ENCODE measurements at regions not wholly inside any gene's neighbourhood (a gene's known extent, or its start where the extent isn't known, plus 50 kb on each side); places are given as distances from the start of the nearest gene placed in this dataset.

DNA sequence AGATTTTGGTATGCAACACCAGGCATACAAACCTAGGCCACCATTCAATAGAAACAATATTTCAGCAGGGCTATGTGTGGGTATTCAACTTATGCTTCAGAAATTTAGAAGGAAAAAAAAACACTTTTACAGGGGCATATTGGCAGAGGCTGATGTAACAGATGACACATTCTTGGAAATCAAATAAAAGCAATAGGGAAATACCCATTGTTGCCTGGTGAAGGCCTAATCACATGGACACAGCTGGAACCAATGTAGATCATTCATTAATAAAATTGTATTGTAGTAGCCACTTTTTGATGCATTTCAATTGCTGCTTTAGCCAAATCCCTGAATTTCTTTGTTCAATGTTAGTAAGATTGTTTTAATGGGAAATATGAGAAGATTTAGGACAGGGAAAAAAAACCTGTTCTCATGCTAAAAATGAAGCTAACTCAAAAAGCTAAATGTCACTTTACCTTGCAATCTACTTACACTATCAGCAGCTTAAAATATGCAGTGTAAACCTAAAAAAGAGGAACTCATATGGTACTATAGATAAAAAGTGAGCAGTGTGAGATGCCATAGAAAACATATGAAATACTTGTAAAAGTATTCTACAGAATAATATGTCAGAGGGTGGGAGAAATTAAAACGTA is 289.4 kb downstream of the ZEB2 start (continued):
- TF ChIP-seq, protein P1, sequence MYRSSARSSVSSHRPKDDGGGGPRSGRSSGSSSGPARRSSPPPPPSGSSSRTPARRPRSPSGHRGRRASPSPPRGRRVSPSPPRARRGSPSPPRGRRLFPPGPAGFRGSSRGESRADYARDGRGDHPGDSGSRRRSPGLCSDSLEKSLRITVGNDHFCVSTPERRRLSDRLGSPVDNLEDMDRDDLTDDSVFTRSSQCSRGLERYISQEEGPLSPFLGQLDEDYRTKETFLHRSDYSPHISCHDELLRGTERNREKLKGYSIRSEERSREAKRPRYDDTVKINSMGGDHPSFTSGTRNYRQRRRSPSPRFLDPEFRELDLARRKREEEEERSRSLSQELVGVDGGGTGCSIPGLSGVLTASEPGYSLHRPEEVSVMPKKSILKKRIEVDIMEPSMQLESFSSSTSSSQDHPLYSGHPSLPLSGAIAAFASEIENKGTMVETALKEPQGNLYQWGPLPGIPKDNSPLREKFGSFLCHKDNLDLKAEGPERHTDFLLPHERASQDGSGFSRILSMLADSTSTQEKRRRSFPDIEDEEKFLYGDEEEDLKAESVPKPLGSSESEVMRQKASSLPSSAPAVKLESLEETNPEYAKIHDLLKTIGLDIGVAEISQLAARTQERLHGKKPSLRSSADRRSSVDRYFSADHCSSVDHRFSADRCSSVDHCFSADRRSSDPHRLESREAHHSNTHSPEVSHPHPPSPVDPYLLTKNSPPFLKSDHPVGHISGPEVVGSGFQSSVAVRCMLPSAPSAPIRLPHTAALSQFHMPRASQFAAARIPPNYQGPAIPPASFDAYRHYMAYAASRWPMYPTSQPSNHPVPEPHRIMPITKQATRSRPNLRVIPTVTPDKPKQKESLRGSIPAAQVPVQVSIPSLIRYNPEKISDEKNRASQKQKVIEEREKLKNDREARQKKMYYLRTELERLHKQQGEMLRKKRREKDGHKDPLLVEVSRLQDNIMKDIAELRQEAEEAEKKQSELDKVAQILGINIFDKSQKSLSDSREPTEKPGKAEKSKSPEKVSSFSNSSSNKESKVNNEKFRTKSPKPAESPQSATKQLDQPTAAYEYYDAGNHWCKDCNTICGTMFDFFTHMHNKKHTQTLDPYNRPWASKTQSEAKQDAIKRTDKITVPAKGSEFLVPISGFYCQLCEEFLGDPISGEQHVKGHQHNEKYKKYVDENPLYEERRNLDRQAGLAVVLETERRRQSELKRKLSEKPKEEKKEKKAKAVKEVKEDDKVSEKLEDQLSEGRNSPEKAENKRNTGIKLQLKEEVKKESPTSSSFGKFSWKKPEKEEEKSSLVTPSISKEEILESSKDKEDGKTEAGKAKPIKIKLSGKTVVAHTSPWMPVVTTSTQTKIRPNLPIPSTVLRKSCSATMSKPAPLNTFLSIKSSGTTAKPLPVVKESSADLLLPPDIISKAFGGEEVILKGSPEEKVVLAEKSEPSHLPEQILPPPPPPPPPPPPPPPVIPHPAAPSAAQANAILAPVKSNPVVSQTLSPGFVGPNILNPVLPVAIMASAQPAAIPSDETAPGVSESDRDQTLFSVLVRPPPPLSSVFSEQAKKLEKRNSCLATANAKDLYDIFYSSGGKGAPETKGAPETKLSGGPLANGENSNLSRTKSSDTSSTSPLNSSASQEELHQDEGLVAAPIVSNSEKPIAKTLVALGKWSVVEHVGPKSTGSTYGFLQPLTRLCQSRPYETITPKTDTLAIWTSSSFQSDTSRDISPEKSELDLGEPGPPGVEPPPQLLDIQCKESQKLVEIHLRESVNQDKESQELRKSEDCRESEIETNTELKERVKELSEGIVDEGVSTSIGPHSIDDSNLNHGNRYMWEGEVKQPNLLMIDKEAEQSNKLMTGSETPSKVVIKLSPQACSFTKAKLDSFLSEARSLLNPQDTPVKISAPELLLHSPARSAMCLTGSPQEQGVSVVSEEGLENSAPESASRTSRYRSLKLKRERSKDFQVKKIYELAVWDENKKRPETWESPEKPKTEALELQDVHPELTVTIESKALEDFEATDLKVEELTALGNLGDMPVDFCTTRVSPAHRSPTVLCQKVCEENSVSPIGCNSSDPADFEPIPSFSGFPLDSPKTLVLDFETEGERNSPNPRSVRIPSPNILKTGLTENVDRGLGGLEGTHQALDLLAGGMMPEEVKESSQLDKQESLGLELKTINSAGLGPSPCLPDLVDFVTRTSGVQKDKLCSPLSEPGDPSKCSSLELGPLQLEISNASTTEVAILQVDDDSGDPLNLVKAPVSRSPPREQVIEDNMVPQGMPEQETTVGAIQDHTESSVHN (IDR thresholded peaks at IDR 0.05; ENCODE audit: borderline replicate concordance in 1 of 2, low read depth in 1 of 2), result 0 out of 4 replicates have a peak, but pooled peaks of 1 of the 2 experiments have one; percentile 50
- TF ChIP-seq, protein P2, sequence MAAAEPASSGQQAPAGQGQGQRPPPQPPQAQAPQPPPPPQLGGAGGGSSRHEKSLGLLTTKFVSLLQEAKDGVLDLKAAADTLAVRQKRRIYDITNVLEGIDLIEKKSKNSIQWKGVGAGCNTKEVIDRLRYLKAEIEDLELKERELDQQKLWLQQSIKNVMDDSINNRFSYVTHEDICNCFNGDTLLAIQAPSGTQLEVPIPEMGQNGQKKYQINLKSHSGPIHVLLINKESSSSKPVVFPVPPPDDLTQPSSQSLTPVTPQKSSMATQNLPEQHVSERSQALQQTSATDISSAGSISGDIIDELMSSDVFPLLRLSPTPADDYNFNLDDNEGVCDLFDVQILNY (CRISPR knock-in tag; IDR thresholded peaks at IDR 0.05), result no peak
- TF ChIP-seq CHD4 (IDR thresholded peaks at IDR 0.05; ENCODE audit: insufficient read depth, insufficient replicate concordance, low read depth, low read length, poor library complexity, severe bottlenecking), result no peak
- TF ChIP-seq, protein P3, sequence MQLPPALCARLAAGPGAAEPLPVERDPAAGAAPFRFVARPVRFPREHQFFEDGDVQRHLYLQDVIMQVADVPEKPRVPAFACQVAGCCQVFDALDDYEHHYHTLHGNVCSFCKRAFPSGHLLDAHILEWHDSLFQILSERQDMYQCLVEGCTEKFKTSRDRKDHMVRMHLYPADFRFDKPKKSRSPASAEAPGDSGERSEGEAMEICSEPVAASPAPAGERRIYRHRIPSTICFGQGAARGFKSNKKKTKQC (CRISPR knock-in tag; IDR thresholded peaks at IDR 0.05), result no peak
- TF ChIP-seq ZNF589 (CRISPR knock-in tag; IDR thresholded peaks at IDR 0.05; ENCODE audit: low read depth), result peak; percentile 81; the same call in 1 of the 2 replicates
- peak; percentile 21; the same call in 1 of the 2 replicates for TF ChIP-seq ZSCAN32 (CRISPR knock-in tag; IDR thresholded peaks at IDR 0.05)
- TF ChIP-seq KAT7 (CRISPR knock-in tag; IDR thresholded peaks at IDR 0.05; ENCODE audit: borderline replicate concordance), result no peak
- peak; percentile 87 for TF ChIP-seq TEAD4 (IDR thresholded peaks at IDR 0.05; ENCODE audit: low read length)
- TF ChIP-seq TEAD4 (CRISPR knock-in tag; IDR thresholded peaks at IDR 0.05; ENCODE audit: borderline replicate concordance), result no peak
- TF ChIP-seq RAD51 (IDR thresholded peaks at IDR 0.05; ENCODE audit: borderline replicate concordance, low read depth), result peak; percentile 28; the same call in 1 of the 2 replicates
- no peak for TF ChIP-seq ZNF644 (tag; IDR thresholded peaks at IDR 0.05; ENCODE audit: low read depth)
- TF ChIP-seq TGIF2 (CRISPR knock-in tag; IDR thresholded peaks at IDR 0.05), result no peak
- no peak for TF ChIP-seq NR3C1 (CRISPR knock-in tag; IDR thresholded peaks at IDR 0.05)
- TF ChIP-seq PHB2 (IDR thresholded peaks at IDR 0.05; ENCODE audit: low read depth), result no peak
- no peak for TF ChIP-seq ZNF282 (CRISPR knock-in tag; IDR thresholded peaks at IDR 0.05)
- no peak for TF ChIP-seq BRD9 (IDR thresholded peaks at IDR 0.05; ENCODE audit: low read depth, partially characterized antibody)
- TF ChIP-seq MTF1 (CRISPR knock-in tag; IDR thresholded peaks at IDR 0.05; ENCODE audit: borderline replicate concordance), result no peak
- TF ChIP-seq SIX5 (IDR thresholded peaks at IDR 0.05; ENCODE audit: borderline replicate concordance in 1 of 2, insufficient read depth in 1 of 2, low read depth in 1 of 2, low read length in 2 of 2), result no peak
